Hepatocyte (in vitro differentiated cells): ENCODE measurements at regions not wholly inside any gene's neighbourhood (a gene's known extent, or its start where the extent isn't known, plus 50 kb on each side); places are given as distances from the start of the nearest gene placed in this dataset.

Experiments
- CTCF ChIP-seq: fragments of 200-600 bp; sonication (generic); IDR thresholded peaks from 2 replicates; pipeline ENCODE4 v1.5.1; 2016; ENCODE audit warnings: antibody characterized with exemption, mild to moderate bottlenecking; ENCODE audit not compliant: poor library complexity
- EZH2 ChIP-seq: fragments of 200-600 bp; sonication (generic); IDR thresholded peaks from 2 replicates; pipeline ENCODE4 v1.6.1; 2016; ENCODE audit warnings: antibody characterized with exemption, mild to moderate bottlenecking, borderline replicate concordance
- EZH2phosphoT487 ChIP-seq: fragments of 200-600 bp; sonication (generic); IDR thresholded peaks from one replicate; pipeline ENCODE4 v1.6.1; 2018; ENCODE audit warnings: antibody characterized with exemption, mild to moderate bottlenecking, low read depth, moderate library complexity; ENCODE audit not compliant: unreplicated experiment, severe bottlenecking

GRCh38 chr7:52685333-52685732 lies 350.1 kb upstream of the POM121L12 start:
- TF ChIP-seq CTCF (no peak), EZH2 (no peak), EZH2phosphoT487 (no peak)
